ENCODE measurements at regions not wholly inside any gene's neighbourhood (a gene's known extent, or its start where the extent isn't known, plus 50 kb on each side); places are given as distances from the start of the nearest gene placed in this dataset.

GRCh38 chr10:129285459-129285858 lies 181.6 kb upstream of the MGMT start:
- Histone ChIP-seq H3K27ac (ENCODE audit: low read length, poor library complexity, severe bottlenecking) (no peak overlapping the region), H3K23ac (ENCODE audit: low read length in 2 of 2) (no peak overlapping the region), H2BK12ac (ENCODE audit: low read length in 2 of 2) (no peak overlapping the region), H3K36me3 (ENCODE audit: control insufficient read depth in 1 of 2, insufficient read depth in 2 of 2, low read depth in 1 of 2, low read length in 2 of 2) (no peaks in the 10 kb centered on the region), H2BK120ac (ENCODE audit: low read depth, low read length) (no peak overlapping the region), H3K14ac (ENCODE audit: low read length in 2 of 2) (no peak overlapping the region), H2BK15ac (ENCODE audit: low read depth, poor library complexity, severe bottlenecking) (no peak overlapping the region), H3K4ac (ENCODE audit: low read depth in 1 of 2, low read length in 2 of 2) (no peak overlapping the region), H3K9me3 (ENCODE audit: control insufficient read depth, low read length) (peaks cover 9% of the 10 kb centered on the region), H3K18ac (ENCODE audit: low read depth in 1 of 2, low read length in 2 of 2) (no peak overlapping the region), H3K4me1 (ENCODE audit: control insufficient read depth, insufficient read depth, low read depth, low read length) (no peaks in the 10 kb centered on the region), H3K4me2 (ENCODE audit: low read length, poor library complexity, severe bottlenecking) (no peak overlapping the region), H3K9ac (ENCODE audit: low read length) (no peak overlapping the region), H4K91ac (ENCODE audit: low read length) (no peak overlapping the region), H3K79me1 (replicated peaks; ENCODE audit: low read length, poor library complexity, severe bottlenecking) (no peaks in the 10 kb centered on the region), H3K27me3 (ENCODE audit: control insufficient read depth in 1 of 2, insufficient read depth in 1 of 2, low read length in 2 of 2) (peaks cover 0 to 4% of the 10 kb centered on the region in 2 experiments), H3K4me3 (ENCODE audit: insufficient read depth in 1 of 2, low read depth in 1 of 2, low read length in 2 of 2) (no peak overlapping the region), H2BK5ac (ENCODE audit: low read depth, low read length, poor library complexity, severe bottlenecking) (no peak overlapping the region), H4K8ac (ENCODE audit: low read length) (no peak overlapping the region), H2AK5ac (ENCODE audit: low read length, severe bottlenecking) (no peak overlapping the region), H2AFZ (ENCODE audit: low read depth, low read length) (no peak overlapping the region)
- no peak for DNase-seq
- 92% methylated on average over 4 of the region's 5 CpGs for WGBS

- no peak overlapping the region for H2BK5ac ChIP-seq (ENCODE audit: low read depth, low read length, poor library complexity, severe bottlenecking)
- no peaks in the 10 kb centered on the region for H3K27me3 ChIP-seq (ENCODE audit: control insufficient read depth in 1 of 2, insufficient read depth in 1 of 2, low read length in 2 of 2)
- H3K18ac ChIP-seq (ENCODE audit: low read depth in 1 of 2, low read length in 2 of 2) = peak overlapping the region in 1 of 2 experiments; percentile 46
- H3K36me3 ChIP-seq (ENCODE audit: control insufficient read depth in 1 of 2, insufficient read depth in 2 of 2, low read depth in 1 of 2, low read length in 2 of 2) = no peaks in the 10 kb centered on the region
- no peak overlapping the region for H3K23ac ChIP-seq (ENCODE audit: low read length in 2 of 2)
- no peak overlapping the region for H2BK120ac ChIP-seq (ENCODE audit: low read depth, low read length)
- H3K4me1 ChIP-seq (ENCODE audit: control insufficient read depth, insufficient read depth, low read depth, low read length) = no peaks in the 10 kb centered on the region
- H2AK5ac ChIP-seq (ENCODE audit: low read length, severe bottlenecking) = no peak overlapping the region
- no peak overlapping the region for H4K91ac ChIP-seq (ENCODE audit: low read length)
- no peak overlapping the region for H3K9ac ChIP-seq (ENCODE audit: low read length)
- peaks cover 7% of the 10 kb centered on the region for H3K9me3 ChIP-seq (ENCODE audit: control insufficient read depth, low read length)
- H2AFZ ChIP-seq (ENCODE audit: low read depth, low read length) = no peak overlapping the region
- DNase-seq = peak; percentile 43
- no peak overlapping the region for H3K4me3 ChIP-seq (ENCODE audit: insufficient read depth in 1 of 2, low read depth in 1 of 2, low read length in 2 of 2)
- H2BK15ac ChIP-seq (ENCODE audit: low read depth, poor library complexity, severe bottlenecking) = no peak overlapping the region
- H3K14ac ChIP-seq (ENCODE audit: low read length in 2 of 2) = no peak overlapping the region
- no peak overlapping the region for H3K4me2 ChIP-seq (ENCODE audit: low read length, poor library complexity, severe bottlenecking)
- H3K27ac ChIP-seq (ENCODE audit: low read length, poor library complexity, severe bottlenecking) = no peak overlapping the region
- no peak overlapping the region for H3K4ac ChIP-seq (ENCODE audit: low read depth in 1 of 2, low read length in 2 of 2)
- H4K8ac ChIP-seq (ENCODE audit: low read length) = no peak overlapping the region
- H3K79me1 ChIP-seq (replicated peaks; ENCODE audit: low read length, poor library complexity, severe bottlenecking) = no peaks in the 10 kb centered on the region
- WGBS = 72% methylated on average over 6 of the region's 6 CpGs
- no peak overlapping the region for H2BK12ac ChIP-seq (ENCODE audit: low read length in 2 of 2)
Observed at GRCh38 chr10:129288999-129289584, 177.9 kb upstream of the MGMT start.

GRCh38 chr10:129293991-129294700 lies 172.9 kb upstream of the MGMT start:
- Histone ChIP-seq H2BK120ac (ENCODE audit: low read depth, low read length) (no peak overlapping the region), H3K27me3 (ENCODE audit: control insufficient read depth in 1 of 2, insufficient read depth in 1 of 2, low read length in 2 of 2) (peaks cover 0 to 3% of the 10 kb centered on the region in 2 experiments), H3K14ac (ENCODE audit: low read length in 2 of 2) (no peak overlapping the region), H3K4me2 (ENCODE audit: low read length, poor library complexity, severe bottlenecking) (no peak overlapping the region), H2BK15ac (ENCODE audit: low read depth, poor library complexity, severe bottlenecking) (no peak overlapping the region), H3K79me1 (replicated peaks; ENCODE audit: low read length, poor library complexity, severe bottlenecking) (no peaks in the 10 kb centered on the region), H2AK5ac (ENCODE audit: low read length, severe bottlenecking) (no peak overlapping the region), H2BK12ac (ENCODE audit: low read length in 2 of 2) (no peak overlapping the region), H2AFZ (ENCODE audit: low read depth, low read length) (no peak overlapping the region), H3K4me3 (ENCODE audit: insufficient read depth in 1 of 2, low read depth in 1 of 2, low read length in 2 of 2) (no peak overlapping the region), H3K36me3 (ENCODE audit: control insufficient read depth in 1 of 2, insufficient read depth in 2 of 2, low read depth in 1 of 2, low read length in 2 of 2) (no peaks in the 10 kb centered on the region), H3K9ac (ENCODE audit: low read length) (no peak overlapping the region), H3K4me1 (ENCODE audit: control insufficient read depth, insufficient read depth, low read depth, low read length) (no peaks in the 10 kb centered on the region), H4K91ac (ENCODE audit: low read length) (no peak overlapping the region), H2BK5ac (ENCODE audit: low read depth, low read length, poor library complexity, severe bottlenecking) (no peak overlapping the region), H3K23ac (ENCODE audit: low read length in 2 of 2) (no peak overlapping the region), H3K9me3 (ENCODE audit: control insufficient read depth, low read length) (peaks cover 2% of the 10 kb centered on the region), H3K27ac (ENCODE audit: low read length, poor library complexity, severe bottlenecking) (no peak overlapping the region), H4K8ac (ENCODE audit: low read length) (no peak overlapping the region), H3K18ac (ENCODE audit: low read depth in 1 of 2, low read length in 2 of 2) (no peak overlapping the region), H3K4ac (ENCODE audit: low read depth in 1 of 2, low read length in 2 of 2) (no peak overlapping the region)
- no peak for DNase-seq
- WGBS = 92% methylated on average over 1 of the region's 2 CpGs

GRCh38 chr10:129294944-129295343 lies 172.1 kb upstream of the MGMT start:
- no peak overlapping the region for H3K9ac ChIP-seq (ENCODE audit: low read length)
- DNase-seq = no peak
- no peak overlapping the region for H2BK120ac ChIP-seq (ENCODE audit: low read depth, low read length)
- no peak overlapping the region for H3K4me2 ChIP-seq (ENCODE audit: low read length, poor library complexity, severe bottlenecking)
- no peak overlapping the region for H3K4me3 ChIP-seq (ENCODE audit: insufficient read depth in 1 of 2, low read depth in 1 of 2, low read length in 2 of 2)
- peaks cover 2% of the 10 kb centered on the region for H3K9me3 ChIP-seq (ENCODE audit: control insufficient read depth, low read length)
- peaks cover 0 to 3% of the 10 kb centered on the region in 2 experiments for H3K27me3 ChIP-seq (ENCODE audit: control insufficient read depth in 1 of 2, insufficient read depth in 1 of 2, low read length in 2 of 2)
- H4K91ac ChIP-seq (ENCODE audit: low read length) = no peak overlapping the region
- no peaks in the 10 kb centered on the region for H3K36me3 ChIP-seq (ENCODE audit: control insufficient read depth in 1 of 2, insufficient read depth in 2 of 2, low read depth in 1 of 2, low read length in 2 of 2)
- H3K27ac ChIP-seq (ENCODE audit: low read length, poor library complexity, severe bottlenecking) = no peak overlapping the region
- no peak overlapping the region for H3K23ac ChIP-seq (ENCODE audit: low read length in 2 of 2)
- no peak overlapping the region for H2BK5ac ChIP-seq (ENCODE audit: low read depth, low read length, poor library complexity, severe bottlenecking)
- no peak overlapping the region for H4K8ac ChIP-seq (ENCODE audit: low read length)
- H3K14ac ChIP-seq (ENCODE audit: low read length in 2 of 2) = no peak overlapping the region
- H3K79me1 ChIP-seq (replicated peaks; ENCODE audit: low read length, poor library complexity, severe bottlenecking) = no peaks in the 10 kb centered on the region
- H2BK15ac ChIP-seq (ENCODE audit: low read depth, poor library complexity, severe bottlenecking) = no peak overlapping the region
- WGBS = 87% methylated on average over 3 of the region's 3 CpGs
- H2BK12ac ChIP-seq (ENCODE audit: low read length in 2 of 2) = no peak overlapping the region
- no peak overlapping the region for H3K4ac ChIP-seq (ENCODE audit: low read depth in 1 of 2, low read length in 2 of 2)
- no peaks in the 10 kb centered on the region for H3K4me1 ChIP-seq (ENCODE audit: control insufficient read depth, insufficient read depth, low read depth, low read length)
- no peak overlapping the region for H2AK5ac ChIP-seq (ENCODE audit: low read length, severe bottlenecking)
- H3K18ac ChIP-seq (ENCODE audit: low read depth in 1 of 2, low read length in 2 of 2) = no peak overlapping the region
- H2AFZ ChIP-seq (ENCODE audit: low read depth, low read length) = no peak overlapping the region

All from mesenchymal stem cell (in vitro differentiated cells and primary cell).